NB4 (cell line): ENCODE measurements at regions not wholly inside any gene's neighbourhood (a gene's known extent, or its start where the extent isn't known, plus 50 kb on each side); places are given as distances from the start of the nearest gene placed in this dataset.

ENCODE experiments used
- MAX ChIP-seq: IDR thresholded peaks from 2 replicates; pipeline ENCODE4 v1.6.1; 2011; ENCODE audit warnings: low read depth, low read length
- POLR2A ChIP-seq: IDR thresholded peaks from 2 replicates; pipeline ENCODE4 v1.6.1; 2011; ENCODE audit warnings: mild to moderate bottlenecking; ENCODE audit not compliant: insufficient read length; ENCODE audit errors: extremely low read depth
- TF ChIP-seq, protein P1 (sequence below): IDR thresholded peaks from one replicate; pipeline ENCODE4 v1.5.1; 2012; ENCODE audit warnings: low read depth, low read length

DNA sequence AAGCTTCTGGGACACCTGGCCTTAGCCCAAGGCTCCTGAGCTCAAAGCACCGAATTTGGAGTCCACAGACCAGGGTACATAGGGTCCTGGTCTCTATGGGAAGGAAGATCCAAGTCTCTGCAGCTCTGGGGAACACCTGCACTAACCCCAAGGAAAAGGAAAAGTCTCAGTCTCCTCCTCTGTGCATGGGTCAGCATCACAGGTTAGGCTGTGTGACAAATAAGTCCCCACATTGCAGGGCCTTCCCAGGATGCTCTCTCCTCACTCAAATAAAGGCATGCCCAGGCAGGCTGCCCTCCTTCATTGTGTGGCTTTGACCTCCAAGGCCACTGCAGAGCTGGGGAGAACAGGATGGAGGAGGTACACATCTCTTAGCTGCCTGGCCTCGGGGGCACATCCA, 121.0 kb upstream of the ZMIZ1 start:
- no peak for TF ChIP-seq POLR2A
- TF ChIP-seq MAX, result no peak
- TF ChIP-seq, protein P1, sequence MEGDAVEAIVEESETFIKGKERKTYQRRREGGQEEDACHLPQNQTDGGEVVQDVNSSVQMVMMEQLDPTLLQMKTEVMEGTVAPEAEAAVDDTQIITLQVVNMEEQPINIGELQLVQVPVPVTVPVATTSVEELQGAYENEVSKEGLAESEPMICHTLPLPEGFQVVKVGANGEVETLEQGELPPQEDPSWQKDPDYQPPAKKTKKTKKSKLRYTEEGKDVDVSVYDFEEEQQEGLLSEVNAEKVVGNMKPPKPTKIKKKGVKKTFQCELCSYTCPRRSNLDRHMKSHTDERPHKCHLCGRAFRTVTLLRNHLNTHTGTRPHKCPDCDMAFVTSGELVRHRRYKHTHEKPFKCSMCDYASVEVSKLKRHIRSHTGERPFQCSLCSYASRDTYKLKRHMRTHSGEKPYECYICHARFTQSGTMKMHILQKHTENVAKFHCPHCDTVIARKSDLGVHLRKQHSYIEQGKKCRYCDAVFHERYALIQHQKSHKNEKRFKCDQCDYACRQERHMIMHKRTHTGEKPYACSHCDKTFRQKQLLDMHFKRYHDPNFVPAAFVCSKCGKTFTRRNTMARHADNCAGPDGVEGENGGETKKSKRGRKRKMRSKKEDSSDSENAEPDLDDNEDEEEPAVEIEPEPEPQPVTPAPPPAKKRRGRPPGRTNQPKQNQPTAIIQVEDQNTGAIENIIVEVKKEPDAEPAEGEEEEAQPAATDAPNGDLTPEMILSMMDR, result no peak
